NCI-H774 (cell line): ENCODE measurements at regions not wholly inside any gene's neighbourhood (a gene's known extent, or its start where the extent isn't known, plus 50 kb on each side); places are given as distances from the start of the nearest gene placed in this dataset.

ENCODE experiments used
- DNase-seq: peaks from one replicate; lab custom pipeline; 2025; lab: John Stamatoyannopoulos, UW

GRCh38 chr13:104764600-104764999 is 1698.4 kb upstream of the SLC10A2 start:
- DNase-seq, result no peak

GRCh38 chr13:104759069-104759468 is 1692.9 kb upstream of the SLC10A2 start:
- DNase-seq, result no peak

GRCh38 chr13:104757712-104758111 is 1691.5 kb upstream of the SLC10A2 start:
- no peak for DNase-seq

- no peak for DNase-seq
Observed at GRCh38 chr13:104750377-104750776, 1684.2 kb upstream of the SLC10A2 start.

- no peak for DNase-seq
Observed at GRCh38 chr13:104740641-104741222, 1674.5 kb upstream of the SLC10A2 start.

DNA sequence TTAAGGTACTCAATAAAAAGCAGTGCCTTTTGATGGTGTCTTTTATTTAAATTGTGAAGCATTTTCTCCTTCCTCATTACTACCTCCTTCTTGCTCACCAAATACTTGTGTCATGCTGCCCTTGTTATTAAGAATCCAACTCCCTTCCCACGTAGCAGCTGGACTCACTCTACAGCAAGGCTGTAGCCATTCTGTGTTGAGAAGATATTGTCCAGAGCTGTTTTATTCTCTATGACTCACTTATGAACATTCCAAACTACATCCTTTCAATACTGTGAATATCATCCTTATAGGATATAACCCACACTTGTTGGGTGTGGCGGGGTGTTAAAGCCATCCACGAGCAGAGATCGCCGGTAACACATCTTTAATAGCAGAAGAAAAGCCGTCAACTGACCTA is 1671.5 kb upstream of the SLC10A2 start:
- DNase-seq, result no peak

GRCh38 chr13:104733427-104733826 is 1667.2 kb upstream of the SLC10A2 start:
- DNase-seq, result no peak

DNA sequence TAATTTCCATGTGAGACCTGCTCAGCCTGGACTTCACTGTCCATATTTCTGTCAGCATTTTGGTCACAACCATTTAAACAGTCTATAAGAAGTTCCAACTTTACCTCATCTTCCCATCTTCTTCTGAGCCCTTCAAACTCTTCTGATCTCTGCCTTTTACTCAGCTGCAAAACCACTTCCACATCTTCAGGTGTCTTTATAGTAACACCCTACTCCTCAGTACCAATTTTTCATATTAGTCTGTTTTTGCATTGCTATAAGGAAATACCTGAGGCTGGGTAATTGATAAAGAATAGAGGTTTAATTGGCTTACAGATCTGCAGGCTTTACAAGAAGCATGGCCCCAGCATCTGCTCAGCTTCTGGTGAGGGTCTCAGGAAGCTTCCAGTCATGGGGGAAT is 1648.9 kb upstream of the SLC10A2 start:
- no peak for DNase-seq

- no peak for DNase-seq
Observed at GRCh38 chr13:104705031-104705750, 1639.0 kb upstream of the SLC10A2 start.

- no peak for DNase-seq
Observed at GRCh38 chr13:104701591-104701990, 1635.4 kb upstream of the SLC10A2 start.

DNA sequence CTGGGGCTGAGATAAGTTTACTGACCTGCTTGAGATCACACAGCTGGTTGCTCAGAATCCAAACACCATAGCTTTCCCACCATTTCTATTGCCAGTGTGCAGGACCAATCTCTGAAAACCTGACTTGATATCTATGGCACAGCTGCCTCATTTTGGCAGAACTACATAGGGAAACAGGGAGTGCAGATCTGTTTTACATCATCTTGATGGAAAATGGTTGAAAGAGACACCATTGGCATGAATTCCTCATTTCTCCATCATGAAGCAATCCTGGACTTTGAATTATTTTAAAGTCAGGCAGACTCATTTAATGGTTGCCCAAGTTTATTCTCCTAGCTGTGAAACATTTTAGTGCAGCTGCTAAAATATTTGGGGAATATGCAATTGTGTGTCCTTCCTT is 1628.2 kb upstream of the SLC10A2 start:
- no peak for DNase-seq

GRCh38 chr13:104693126-104693525 is 1626.9 kb upstream of the SLC10A2 start:
- DNase-seq, result no peak

DNA sequence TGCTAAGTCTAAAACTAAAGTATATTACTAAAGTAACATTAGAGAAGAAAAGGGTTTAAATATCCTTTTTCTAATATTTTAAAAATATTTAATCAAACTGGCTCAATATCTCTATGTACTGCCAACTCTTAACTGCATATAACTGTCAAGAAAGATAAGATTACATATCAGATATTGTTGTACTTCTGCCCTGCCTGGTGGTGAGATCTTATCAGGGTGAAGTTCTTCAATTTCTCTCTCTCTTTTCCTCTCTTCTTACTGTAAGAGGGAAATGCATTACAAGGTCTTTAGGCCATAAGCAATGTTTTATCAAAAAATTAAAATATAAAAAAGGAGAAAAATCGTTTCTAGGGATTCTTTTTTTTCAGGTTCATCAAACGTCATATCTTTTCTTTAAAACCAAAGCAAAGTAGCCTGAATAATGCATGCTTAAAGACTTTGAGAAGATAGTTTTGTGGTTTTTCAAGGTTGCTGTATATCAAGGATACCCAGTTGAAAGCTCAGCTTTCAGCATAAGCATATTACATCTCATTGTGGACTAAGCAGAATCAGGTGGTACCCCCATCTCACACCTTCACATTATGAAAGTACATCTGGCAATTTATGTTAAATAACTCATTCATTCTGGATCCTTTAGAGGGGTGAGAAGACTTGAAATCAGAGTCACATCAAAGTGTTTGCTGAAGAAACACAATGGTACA is 1625.7 kb upstream of the SLC10A2 start:
- DNase-seq, result no peak

DNA sequence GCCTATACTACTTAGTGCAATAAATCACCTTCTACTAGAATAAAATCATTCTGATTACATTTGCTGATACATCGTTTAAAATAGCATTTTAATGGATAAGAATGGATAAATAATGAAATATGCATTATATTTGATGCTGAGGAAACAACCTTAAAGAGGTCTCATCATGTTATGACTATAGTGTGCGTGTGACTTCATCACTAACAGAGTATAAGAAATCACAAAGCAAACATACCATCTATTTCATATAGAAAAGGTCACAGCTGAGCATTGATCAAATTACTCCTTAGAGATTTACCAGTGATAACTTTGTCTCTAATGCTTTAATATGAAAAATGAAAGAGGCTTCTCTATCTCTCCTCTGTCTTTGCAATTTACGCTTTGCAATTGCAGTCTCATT is 1620.3 kb upstream of the SLC10A2 start:
- no peak for DNase-seq

DNA sequence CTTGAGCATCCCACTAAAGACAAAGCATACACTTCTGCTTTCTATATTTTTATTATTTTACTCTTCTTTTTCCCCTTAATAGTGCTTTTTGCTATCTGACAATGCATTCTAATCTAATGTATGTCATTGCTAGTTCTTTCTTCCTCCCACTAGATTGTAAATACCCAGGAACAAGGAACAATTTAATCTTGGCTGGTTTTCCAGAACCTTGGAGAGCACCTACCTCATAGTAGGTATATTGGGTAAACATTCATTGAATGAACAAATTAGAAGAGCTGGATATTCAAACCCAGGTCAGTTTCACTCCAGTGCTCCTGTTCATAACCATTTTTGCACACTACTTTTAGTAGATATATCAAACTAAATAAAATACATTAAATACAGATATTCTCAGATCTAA is 1617.6 kb upstream of the SLC10A2 start:
- DNase-seq, result no peak

- no peak for DNase-seq
Observed at GRCh38 chr13:104678161-104678560, 1611.9 kb upstream of the SLC10A2 start.

DNA sequence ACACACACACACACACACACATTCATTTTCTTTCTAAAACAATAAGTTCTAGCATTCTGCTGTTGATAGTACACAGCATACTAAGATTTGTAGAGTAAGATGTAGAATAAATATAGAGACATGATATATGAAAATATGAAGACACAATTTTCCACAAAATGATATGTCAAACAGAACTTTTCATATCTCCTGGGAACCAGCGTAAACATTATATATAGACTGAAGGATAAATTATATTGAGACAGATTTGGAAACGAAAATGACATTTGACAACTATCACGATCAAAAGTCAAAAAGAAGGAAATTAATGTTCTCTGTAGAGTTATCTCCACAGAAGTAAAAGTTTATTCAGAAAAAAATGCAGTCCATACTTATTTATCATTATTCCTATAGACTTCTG is 1605.7 kb upstream of the SLC10A2 start:
- no peak for DNase-seq

GRCh38 chr13:104657196-104657595 is 1591.0 kb upstream of the SLC10A2 start:
- no peak for DNase-seq

GRCh38 chr13:104650431-104650830 is 1584.2 kb upstream of the SLC10A2 start:
- no peak for DNase-seq

DNA sequence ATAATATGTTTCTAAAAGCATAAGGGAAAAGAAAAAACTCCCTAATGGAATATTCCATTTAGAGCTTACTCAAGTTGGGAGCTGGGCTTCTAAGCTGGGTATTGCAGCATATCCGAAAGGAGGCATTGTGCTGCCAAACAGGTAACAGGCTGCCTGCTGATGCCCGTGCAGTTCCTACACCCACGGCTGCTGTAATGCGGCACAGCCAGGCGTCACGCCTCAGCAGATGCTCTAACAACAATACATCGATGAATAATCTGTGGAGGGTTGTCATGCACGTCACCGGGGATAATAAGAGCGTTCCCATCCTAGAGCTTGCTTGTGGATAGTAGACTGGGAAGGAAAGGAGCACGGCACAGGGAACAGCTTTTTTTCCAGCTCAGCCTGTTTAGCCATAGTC is 1582.1 kb upstream of the SLC10A2 start:
- no peak for DNase-seq

DNA sequence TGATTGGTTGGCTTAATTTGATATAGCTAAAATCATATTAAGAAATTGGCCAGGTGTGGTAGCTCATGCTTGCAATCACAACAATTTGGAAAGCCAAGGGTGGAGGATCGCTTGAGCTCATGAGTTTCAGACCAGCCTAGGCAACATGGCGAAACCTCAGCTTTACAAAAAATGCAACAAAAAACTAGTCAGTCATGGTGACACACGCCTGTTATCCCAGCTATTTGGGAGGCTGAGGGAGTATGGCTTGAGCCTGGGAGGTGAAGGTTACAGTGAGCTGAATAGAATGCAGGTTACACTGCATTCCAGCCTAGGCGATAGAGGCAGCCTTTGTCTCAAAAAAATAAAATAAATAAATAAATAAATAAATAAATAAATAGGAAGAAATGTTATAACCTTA is 1579.6 kb upstream of the SLC10A2 start:
- no peak for DNase-seq

DNA sequence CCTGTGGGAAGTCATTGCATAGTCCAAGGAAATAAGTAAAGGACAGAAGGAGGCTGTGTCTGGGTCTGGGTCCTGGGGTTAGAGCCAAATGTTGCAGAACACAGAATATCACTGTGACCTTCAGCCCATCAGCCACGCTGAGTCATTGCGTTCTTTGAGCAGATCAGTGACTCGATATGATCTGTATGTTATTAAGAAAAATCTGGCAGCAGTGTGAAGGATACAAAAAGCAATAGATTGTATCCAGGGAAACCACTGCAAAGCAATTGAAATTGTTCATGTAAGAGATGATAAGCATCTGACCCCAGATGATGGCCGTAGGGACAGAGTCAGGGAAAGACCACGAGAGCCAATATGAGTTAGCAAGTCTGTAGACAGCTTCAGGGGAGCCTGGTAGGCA is 1575.1 kb upstream of the SLC10A2 start:
- no peak for DNase-seq

- no peak for DNase-seq
Observed at GRCh38 chr13:104635879-104636278, 1569.7 kb upstream of the SLC10A2 start.
